K562 (cell line): ENCODE measurements at regions not wholly inside any gene's neighbourhood (a gene's known extent, or its start where the extent isn't known, plus 50 kb on each side); places are given as distances from the start of the nearest gene placed in this dataset.

Experiments used
- ATAC-seq: fragments of 200-7000 bp; cut with Tn5 transposase; 3 replicates; pipeline ENCODE4 v1.9.1; 2020; ENCODE audit warnings: moderate library complexity
- BruUV-seq: library from RNA; stranded (reverse); fragments of 400-500 nt; replicated peaks from 2 replicates; lab custom pipeline; 2021; lab: Mats Ljungman, UMichigan
- CTCF ChIA-PET: fragments of 300-600 bp; formaldehyde crosslinking; extraction: SDS; loops from one replicate; lab custom pipeline; 2021; ENCODE audit warnings: low intra/inter-chr PET ratio; lab: Yijun Ruan, JAX
- POLR2A ChIA-PET: fragments of 300-600, 350-650 bp; sonication (Branson Sonifier 250); formaldehyde crosslinking; extraction: SDS; loops from one replicate; lab custom pipeline; 2021; ENCODE audit warnings: antibody characterized with exemption, inconsistent platforms; lab: Yijun Ruan, JAX
- DNase-seq, 4 experiments: peaks; one replicate each; pipeline versions ENCODE4 v3.0.0 to v3.0.0-alpha.2; 2011 to 2018; ENCODE audit warnings: low spot score in 3 of 4, mixed read lengths in 3 of 4; ENCODE audit errors: extremely low read depth in 1 of 4
- FAIRE-seq: peaks from 2 replicates; lab custom pipeline; 2011; peaks lifted over from hg19 to GRCh38; lab: Jason Lieb, UNC
- H2AFZ ChIP-seq: 2 replicates; pipeline ENCODE4 v1.6.0; 2011; ENCODE audit warnings: low read depth, low read length, control low read depth, inconsistent platforms
- H3K27ac ChIP-seq: fragments of 200-600 bp; 3 replicates; pipeline ENCODE4 v1.8.0; 2011; ENCODE audit warnings: low read depth, mild to moderate bottlenecking, control low read depth, inconsistent platforms, low read length, moderate library complexity, mixed read lengths; ENCODE audit errors: extremely low read depth
- H3K27me3 ChIP-seq, 2 experiments: fragments of 300-600 bp in 1 of 2; 2 replicates in 1 of 2; 3 replicates in 1 of 2; pipeline versions ENCODE4 v1.6.0 to v1.8.0; 2011; ENCODE audit warnings: inconsistent platforms in 2 of 2, low read length in 2 of 2, mild to moderate bottlenecking in 1 of 2, mixed read lengths in 1 of 2, moderate library complexity in 1 of 2; ENCODE audit not compliant: control insufficient read depth in 2 of 2, insufficient read depth in 2 of 2
- H3K36me3 ChIP-seq: fragments of 300-600 bp; 3 replicates; pipeline ENCODE4 v1.8.0; 2011; ENCODE audit warnings: mild to moderate bottlenecking, low read length, inconsistent platforms; ENCODE audit not compliant: control insufficient read depth, insufficient read depth
- H3K4me1 ChIP-seq, 2 experiments: fragments of 200-600 bp in 1 of 2; replicated peaks in 1 of 2; 2 replicates in 1 of 2; 3 replicates in 1 of 2; pipeline versions ENCODE4 v1.5.1 to v1.8.0; 2011; ENCODE audit warnings: inconsistent platforms in 2 of 2, low read length in 2 of 2, mild to moderate bottlenecking in 1 of 2, mixed read lengths in 1 of 2, moderate library complexity in 1 of 2; ENCODE audit not compliant: control insufficient read depth in 2 of 2, insufficient read depth in 2 of 2
- H3K4me2 ChIP-seq: 2 replicates; pipeline ENCODE4 v1.6.1; 2011; ENCODE audit warnings: low read length, control low read depth, inconsistent platforms, mixed read lengths; ENCODE audit not compliant: insufficient read depth
- H3K4me3 ChIP-seq: fragments of 200-600 bp; sonication (generic), shearing (Covaris generic); 2 replicates; pipeline ENCODE4 v1.5.1; 2016; ENCODE audit warnings: control low read depth, inconsistent platforms
- H3K79me2 ChIP-seq: fragments of 200-600 bp; 3 replicates; pipeline ENCODE4 v1.8.0; 2011; ENCODE audit warnings: low read length, inconsistent platforms; ENCODE audit not compliant: control insufficient read depth, insufficient read depth
- H3K9ac ChIP-seq, 2 experiments: 2 replicates each; pipeline versions ENCODE4 v1.6.0 to v1.6.1; 2011; ENCODE audit warnings: low read depth in 2 of 2, low read length in 2 of 2, control low read depth in 1 of 2, inconsistent platforms in 1 of 2, mild to moderate bottlenecking in 1 of 2, mixed read lengths in 1 of 2; ENCODE audit not compliant: insufficient read depth in 1 of 2
- H3K9me1 ChIP-seq: one replicate; pipeline ENCODE4 v1.6.0; 2011; ENCODE audit warnings: inconsistent platforms, mild to moderate bottlenecking, low read length, moderate library complexity; ENCODE audit not compliant: control insufficient read depth, insufficient read depth
- H3K9me3 ChIP-seq: replicated peaks from 2 replicates; pipeline ENCODE4 v1.5.1; 2011; ENCODE audit warnings: low read depth, low read length, inconsistent platforms; ENCODE audit not compliant: control insufficient read depth, insufficient read depth
- H4K20me1 ChIP-seq: replicated peaks from 2 replicates; pipeline ENCODE4 v1.6.1; 2011; ENCODE audit warnings: low read length, inconsistent platforms, mixed read lengths; ENCODE audit not compliant: control insufficient read depth, insufficient read depth
- AFF1 ChIP-seq, 2 experiments: fragments of 450-650 bp; IDR thresholded peaks; 2 replicates each; pipeline ENCODE4 v1.6.1; 2018; ENCODE audit warnings: mild to moderate bottlenecking in 2 of 2, low read depth in 1 of 2; ENCODE audit not compliant: partially characterized antibody in 2 of 2
- BRD9 ChIP-seq: fragments of 450-650 bp; IDR thresholded peaks from 2 replicates; pipeline ENCODE4 v1.6.1; 2018; ENCODE audit warnings: low read depth; ENCODE audit not compliant: partially characterized antibody
- CC2D1A ChIP-seq: fragments of 450-650 bp; IDR thresholded peaks from 2 replicates; pipeline ENCODE4 v1.6.1; 2017; ENCODE audit warnings: mild to moderate bottlenecking
- E2F3 ChIP-seq: fragments of 250-450 bp; sonication (Bioruptor Pico); IDR thresholded peaks from 2 replicates; pipeline ENCODE4 v1.4.0; 2020; ENCODE audit warnings: mild to moderate bottlenecking
- E2F6 ChIP-seq, 2 experiments: IDR thresholded peaks; 2 replicates each; pipeline ENCODE4 v1.6.1; 2011; ENCODE audit warnings: borderline replicate concordance in 1 of 2, control low read depth in 1 of 2, low read depth in 1 of 2, low read length in 1 of 2, mild to moderate bottlenecking in 1 of 2, mixed read lengths in 1 of 2, moderate library complexity in 1 of 2; ENCODE audit not compliant: insufficient read depth in 1 of 2, insufficient read length in 1 of 2, poor library complexity in 1 of 2, severe bottlenecking in 1 of 2; ENCODE audit errors: extremely low read depth in 1 of 2
- ERF ChIP-seq: fragments of 450-650 bp; formaldehyde crosslinking; IDR thresholded peaks from 2 replicates; pipeline ENCODE4 v1.4.0; 2020; ENCODE audit warnings: mild to moderate bottlenecking, mixed read lengths
- ILF3 ChIP-seq: fragments of 450-650 bp; IDR thresholded peaks from 2 replicates; pipeline ENCODE4 v1.6.1; 2018; ENCODE audit warnings: antibody characterized with exemption, mild to moderate bottlenecking, moderate library complexity, borderline replicate concordance
- KAT7 ChIP-seq: sonication (generic); formaldehyde crosslinking; IDR thresholded peaks from 2 replicates; pipeline ENCODE4 v1.8.0; 2022; ENCODE audit warnings: missing genetic modification reagents, mild to moderate bottlenecking, borderline replicate concordance
- MAZ ChIP-seq, 2 experiments: fragments of 450-650 bp in 1 of 2; sonication (generic) in 1 of 2; formaldehyde crosslinking; IDR thresholded peaks in 1 of 2; conservative IDR thresholded peaks in 1 of 2; 2 replicates each; pipeline versions ENCODE4 v1.4.0 to v1.5.0; 2020; ENCODE audit warnings: mild to moderate bottlenecking in 1 of 2, missing genetic modification reagents in 1 of 2
- NCOA4 ChIP-seq: fragments of 450-650 bp; IDR thresholded peaks from 2 replicates; pipeline ENCODE4 v1.6.1; 2018; ENCODE audit warnings: mild to moderate bottlenecking; ENCODE audit not compliant: partially characterized antibody
- RBM14 ChIP-seq: fragments of 200-400 bp; formaldehyde crosslinking; IDR thresholded peaks from 2 replicates; pipeline ENCODE4 v1.6.1; 2018; ENCODE audit warnings: low read depth, mild to moderate bottlenecking, low read length, moderate library complexity, borderline replicate concordance; ENCODE audit not compliant: insufficient read depth
- TGIF2 ChIP-seq: sonication (generic); formaldehyde crosslinking; IDR thresholded peaks from 2 replicates; pipeline ENCODE4 v1.8.1; 2022; ENCODE audit warnings: mild to moderate bottlenecking, missing genetic modification reagents, moderate library complexity
- ZNF140 ChIP-seq: fragments of 250-450 bp; sonication (Bioruptor Pico); IDR thresholded peaks from 2 replicates; pipeline ENCODE4 v1.8.0; 2021; ENCODE audit warnings: moderate library complexity, mild to moderate bottlenecking, inconsistent platforms
- ZNF143 ChIP-seq: sonication (generic); formaldehyde crosslinking; IDR thresholded peaks from 2 replicates; pipeline ENCODE4 v1.9.0; 2022; ENCODE audit warnings: mild to moderate bottlenecking, missing genetic modification reagents
- ZNF253 ChIP-seq: fragments of 250-450 bp; sonication (Bioruptor Pico); conservative IDR thresholded peaks from 2 replicates; pipeline ENCODE4 v1.6.1; 2021; ENCODE audit warnings: mild to moderate bottlenecking
- ZNF830 ChIP-seq: fragments of 250-450 bp; sonication (Bioruptor Pico); IDR thresholded peaks from 2 replicates; pipeline ENCODE4 v1.5.0; 2021; ENCODE audit warnings: mild to moderate bottlenecking
- WGBS: fragments of 100-300 bp; shearing (Covaris generic); methylation state at CpG from one replicate; pipeline ENCODE4 v1.1.6; 2016; ENCODE audit warnings: low coverage, mixed read lengths; ENCODE audit not compliant: insufficient coverage; ENCODE audit errors: missing lambda C conversion rate; 5-methylcytosine and 5-hydroxymethylcytosine counted together
- in situ Hi-C: fragments of 300-500 bp; cut with MboI; formaldehyde crosslinking; loops from 4 replicates; pipeline ENCODE4 v1.15.0; 2018; ENCODE audit warnings: inconsistent platforms, mixed read lengths
- intact Hi-C: fragments of 100-400 bp; cut with micrococcal nuclease; formaldehyde crosslinking; loops from 2 replicates; pipeline ENCODE4 v1.14.2; 2022

- Histone ChIP-seq H3K9ac (no peak overlapping the region), H3K27ac (no peak overlapping the region), H3K9me1 (no peaks in the 10 kb centered on the region), H3K9me3 (no peaks in the 10 kb centered on the region), H3K4me3 (no peak overlapping the region), H3K4me2 (no peak overlapping the region), H3K27me3 (peaks cover 4 to 10% of the 10 kb centered on the region in 2 experiments; a peak in 2 of 5 replicates), H3K79me2 (no peaks in the 10 kb centered on the region), H4K20me1 (no peaks in the 10 kb centered on the region), H2AFZ (no peak overlapping the region), H3K36me3 (no peaks in the 10 kb centered on the region), H3K4me1 (no peaks in the 10 kb centered on the region)
- 2% methylated on average over 6 of the region's 6 CpGs for WGBS
- POLR2A ChIA-PET: interaction anchor here (0.7 kb wide), 1 partner anchor 224 kb away, joined by 3 read pairs; no protein-coding TSS in a partner anchor
- in situ Hi-C loops (no loop called here), intact Hi-C loops (no loop called here)
- no peak for ATAC-seq
- no peak for DNase-seq
- no TSS peak for BruUV-seq
- CTCF ChIA-PET: no interaction called here
- FAIRE-seq: no peak
- TF ChIP-seq ZNF830 (no peak), BRD9 (no peak), ILF3 (no peak), E2F6 (IDR thresholded peaks at IDR 0.05; ENCODE audit: borderline replicate concordance in 1 of 2, extremely low read depth in 1 of 2, insufficient read depth in 1 of 2, insufficient read length in 1 of 2, low read depth in 1 of 2, low read length in 1 of 2, poor library complexity in 1 of 2, severe bottlenecking in 1 of 2) (no peak), NCOA4 (no peak), RBM14 (no peak), ZNF143 (no peak), KAT7 (CRISPR knock-in tag) (no peak), AFF1 (IDR thresholded peaks at IDR 0.05; ENCODE audit: low read depth in 1 of 2, partially characterized antibody in 2 of 2) (no peak), ZNF253 (no peak), E2F3 (CRISPR knock-in tag) (no peak), ZNF140 (no peak), TGIF2 (CRISPR knock-in tag) (no peak), CC2D1A (no peak), ERF (no peak), MAZ (CRISPR knock-in tag; conservative IDR thresholded peaks at IDR 0.05 in 1 of 2, IDR thresholded peaks at IDR 0.05 in 1 of 2) (no peak)
Measured at GRCh38 chr16:5852151-5852550, 754.6 kb upstream of the EEF2KMT start.
